A673 (cell line): ENCODE measurements at regions not wholly inside any gene's neighbourhood (a gene's known extent, or its start where the extent isn't known, plus 50 kb on each side); places are given as distances from the start of the nearest gene placed in this dataset.
A peak's percentile ranks its signal among the peaks of the same experiment; 100 is the strongest.

Experiments used
- BruUV-seq: library from RNA; stranded (reverse); fragments of 400-500 nt; replicated peaks from 2 replicates; lab custom pipeline; 2021; lab: Mats Ljungman, UMichigan
- CTCF ChIA-PET: fragments of 300-600 bp; sonication (Branson Sonifier 250); formaldehyde crosslinking; loops from one replicate; lab custom pipeline; 2022; ENCODE audit warnings: antibody characterized with exemption; lab: Charles Lee
- POLR2A ChIA-PET: fragments of 300-600 bp; sonication (Branson Sonifier 250); formaldehyde crosslinking; loops from one replicate; lab custom pipeline; 2022; ENCODE audit warnings: antibody characterized with exemption; ENCODE audit not compliant: low non-redundant PET; lab: Charles Lee
- DNase-seq: peaks from one replicate; pipeline ENCODE4 v3.0.0-alpha.2; 2015; ENCODE audit warnings: low spot score
- H3K27ac ChIP-seq: fragments of 200-600 bp; sonication (generic); 2 replicates; pipeline ENCODE4 v1.5.1; 2016; ENCODE audit warnings: mixed run types, low read depth, mild to moderate bottlenecking, mixed read lengths, antibody characterized with exemption, low read length; ENCODE audit not compliant: poor library complexity, severe bottlenecking
- H3K27me3 ChIP-seq: fragments of 200-600 bp; sonication (generic); replicated peaks from 2 replicates; pipeline ENCODE4 v1.6.1; 2017; ENCODE audit warnings: mixed run types, low read depth, mild to moderate bottlenecking, mixed read lengths, antibody characterized with exemption, low read length; ENCODE audit not compliant: insufficient read depth, poor library complexity
- H3K36me3 ChIP-seq: fragments of 200-600 bp; sonication (generic); 2 replicates; pipeline ENCODE4 v1.6.1; 2016; ENCODE audit warnings: mixed run types, mild to moderate bottlenecking, mixed read lengths, antibody characterized with exemption, low read length; ENCODE audit not compliant: insufficient read depth, poor library complexity, severe bottlenecking
- H3K4me1 ChIP-seq: fragments of 200-600 bp; sonication (generic); 2 replicates; pipeline ENCODE4 v1.6.1; 2017; ENCODE audit warnings: mixed run types, mild to moderate bottlenecking, mixed read lengths, antibody characterized with exemption, low read length; ENCODE audit not compliant: insufficient read depth, poor library complexity, severe bottlenecking
- H3K4me3 ChIP-seq: fragments of 200-600 bp; sonication (generic); 2 replicates; pipeline ENCODE4 v1.5.1; 2016; ENCODE audit warnings: low read depth, mixed run types, mild to moderate bottlenecking, mixed read lengths, low read length; ENCODE audit not compliant: poor library complexity, severe bottlenecking
- H3K9me3 ChIP-seq: fragments of 200-600 bp; sonication (generic); 2 replicates; pipeline ENCODE4 v1.6.1; 2016; ENCODE audit warnings: mixed run types, low read depth, mild to moderate bottlenecking, mixed read lengths, antibody characterized with exemption, low read length; ENCODE audit not compliant: poor library complexity, severe bottlenecking
- EZH2 ChIP-seq: fragments of 200-600 bp; sonication (generic); IDR thresholded peaks from 2 replicates; pipeline ENCODE4 v1.6.1; 2017; ENCODE audit warnings: borderline replicate concordance, low read depth, mild to moderate bottlenecking, mixed read lengths, antibody characterized with exemption, low read length; ENCODE audit not compliant: poor library complexity, severe bottlenecking
- intact Hi-C: fragments of 100-400 bp; cut with micrococcal nuclease; formaldehyde crosslinking; loops from one replicate; pipeline ENCODE4 v1.10.0; 2022; ENCODE audit not compliant: unreplicated experiment
- TF ChIP-seq, protein P1 (sequence below): fragments of 300-800, 200-600 bp; sonication (generic); conservative IDR thresholded peaks from 2 replicates; pipeline ENCODE4 v1.5.1; 2017; ENCODE audit warnings: low read depth, mild to moderate bottlenecking, antibody characterized with exemption, low read length, moderate library complexity, mixed read lengths

- TF ChIP-seq, protein P1, sequence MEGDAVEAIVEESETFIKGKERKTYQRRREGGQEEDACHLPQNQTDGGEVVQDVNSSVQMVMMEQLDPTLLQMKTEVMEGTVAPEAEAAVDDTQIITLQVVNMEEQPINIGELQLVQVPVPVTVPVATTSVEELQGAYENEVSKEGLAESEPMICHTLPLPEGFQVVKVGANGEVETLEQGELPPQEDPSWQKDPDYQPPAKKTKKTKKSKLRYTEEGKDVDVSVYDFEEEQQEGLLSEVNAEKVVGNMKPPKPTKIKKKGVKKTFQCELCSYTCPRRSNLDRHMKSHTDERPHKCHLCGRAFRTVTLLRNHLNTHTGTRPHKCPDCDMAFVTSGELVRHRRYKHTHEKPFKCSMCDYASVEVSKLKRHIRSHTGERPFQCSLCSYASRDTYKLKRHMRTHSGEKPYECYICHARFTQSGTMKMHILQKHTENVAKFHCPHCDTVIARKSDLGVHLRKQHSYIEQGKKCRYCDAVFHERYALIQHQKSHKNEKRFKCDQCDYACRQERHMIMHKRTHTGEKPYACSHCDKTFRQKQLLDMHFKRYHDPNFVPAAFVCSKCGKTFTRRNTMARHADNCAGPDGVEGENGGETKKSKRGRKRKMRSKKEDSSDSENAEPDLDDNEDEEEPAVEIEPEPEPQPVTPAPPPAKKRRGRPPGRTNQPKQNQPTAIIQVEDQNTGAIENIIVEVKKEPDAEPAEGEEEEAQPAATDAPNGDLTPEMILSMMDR: no peak
- TF ChIP-seq EZH2: no peak
- CTCF ChIA-PET: no interaction called here
- Histone ChIP-seq H3K36me3 (no peaks in the 10 kb centered on the region), H3K9me3 (no peaks in the 10 kb centered on the region), H3K27ac (no peak overlapping the region), H3K27me3 (no peaks in the 10 kb centered on the region), H3K4me1 (peaks cover 22% of the 10 kb centered on the region), H3K4me3 (no peak overlapping the region)
- intact Hi-C loops: no loop called here
- POLR2A ChIA-PET: no interaction called here
- BruUV-seq: no TSS peak
- peak; percentile 46 for DNase-seq
These were observed 641.6 kb downstream of the HACE1 start for GRCh38 chr6:104218116-104218515.

GRCh38 chr6:104214901-104215300, 644.8 kb downstream of the HACE1 start:
- TF ChIP-seq, protein P1: no peak
- TF ChIP-seq EZH2: no peak
- CTCF ChIA-PET: no interaction called here

DNA sequence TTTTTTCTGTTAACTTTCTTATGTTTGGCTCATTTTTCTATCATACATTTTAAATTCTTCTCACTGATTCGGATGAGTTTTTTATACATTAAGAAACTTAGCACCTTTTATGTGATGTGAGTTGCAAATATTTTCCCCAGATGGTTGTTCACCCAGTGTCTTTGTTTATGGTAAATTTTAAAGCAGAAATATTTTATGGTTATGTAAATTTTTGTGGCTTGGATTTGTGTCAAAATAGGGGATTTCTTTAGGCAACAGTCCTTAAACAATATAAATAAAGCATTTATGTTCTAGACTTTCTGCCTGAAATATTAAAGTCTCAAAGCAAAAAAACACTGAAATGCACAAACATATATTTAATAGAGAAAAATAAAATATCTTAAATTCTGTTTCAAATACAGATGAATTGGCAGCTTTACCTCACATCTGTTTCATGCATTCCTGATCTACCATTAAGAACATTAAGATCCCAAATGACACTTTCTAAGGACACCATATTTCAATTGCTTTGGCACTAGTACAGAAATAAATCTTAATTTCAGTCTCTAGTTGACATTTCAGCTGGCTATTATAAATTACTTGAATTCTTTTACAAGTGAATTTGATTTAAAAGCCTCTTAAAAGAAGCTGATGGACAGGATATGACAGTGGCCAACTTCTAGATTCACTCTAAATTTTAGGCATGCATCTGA, 646.6 kb downstream of the HACE1 start:
- BruUV-seq: no TSS peak
- DNase-seq: peak; percentile 82
- ChIA-PET CTCF (no interaction called here), POLR2A (no interaction called here)
- Histone ChIP-seq H3K9me3 (no peaks in the 10 kb centered on the region), H3K27ac (no peak overlapping the region), H3K4me1 (peaks cover 29% of the 10 kb centered on the region), H3K27me3 (no peaks in the 10 kb centered on the region), H3K36me3 (no peaks in the 10 kb centered on the region), H3K4me3 (no peak overlapping the region)
- no peak for TF ChIP-seq EZH2
- TF ChIP-seq, protein P1: no peak
- intact Hi-C loops: no loop called here

More at GRCh38 chr6:104214901-104215300, 644.8 kb downstream of the HACE1 start:
- DNase-seq: no peak
- POLR2A ChIA-PET: no interaction called here
- intact Hi-C loops: no loop called here
- Histone ChIP-seq H3K4me1 (peaks cover 29% of the 10 kb centered on the region), H3K9me3 (no peaks in the 10 kb centered on the region), H3K27ac (peak overlapping the region; percentile 0), H3K36me3 (no peaks in the 10 kb centered on the region), H3K4me3 (no peak overlapping the region), H3K27me3 (no peaks in the 10 kb centered on the region)
- BruUV-seq: no TSS peak
